ENCODE measurements at regions not wholly inside any gene's neighbourhood (a gene's known extent, or its start where the extent isn't known, plus 50 kb on each side); places are given as distances from the start of the nearest gene placed in this dataset.

- DNase-seq, result peak; percentile 84
Measured at GRCh38 chr2:17122887-17123501, 395.2 kb downstream of the RAD51AP2 start.

GRCh38 chr2:17115466-17115865, 402.8 kb downstream of the RAD51AP2 start:
- DNase-seq, result no peak

- DNase-seq, result no peak
Measured at GRCh38 chr2:17115042-17115441, 403.2 kb downstream of the RAD51AP2 start.

- DNase-seq, result no peak
Measured at GRCh38 chr2:17107871-17108270, 410.4 kb downstream of the RAD51AP2 start.

- DNase-seq, result no peak
Measured at GRCh38 chr2:17107151-17107550, 411.1 kb downstream of the RAD51AP2 start.

GRCh38 chr2:17106418-17106817, 411.8 kb downstream of the RAD51AP2 start:
- DNase-seq, result no peak

GRCh38 chr2:17104454-17104853, 413.8 kb downstream of the RAD51AP2 start:
- peak; percentile 25 for DNase-seq

- no peak for DNase-seq
Measured at GRCh38 chr2:17101596-17101995, 416.6 kb downstream of the RAD51AP2 start.

GRCh38 chr2:17101091-17101490, 417.1 kb downstream of the RAD51AP2 start:
- DNase-seq, result no peak

- DNase-seq, result no peak
Measured at GRCh38 chr2:17095340-17095739, 422.9 kb downstream of the RAD51AP2 start.

- no peak for DNase-seq
Measured at GRCh38 chr2:17093712-17094111, 424.5 kb downstream of the RAD51AP2 start.

- DNase-seq, result peak; percentile 17
Measured at GRCh38 chr2:17086990-17087389, 421.4 kb upstream of the CYRIA start.

GRCh38 chr2:17085546-17086202, 420.0 kb upstream of the CYRIA start:
- no peak for DNase-seq

GRCh38 chr2:17084877-17085276, 419.2 kb upstream of the CYRIA start:
- peak; percentile 29 for DNase-seq

GRCh38 chr2:17083902-17084301, 418.3 kb upstream of the CYRIA start:
- DNase-seq, result no peak

- DNase-seq, result no peak
Measured at GRCh38 chr2:17079262-17079661, 413.6 kb upstream of the CYRIA start.

GRCh38 chr2:17076533-17076932, 410.9 kb upstream of the CYRIA start:
- DNase-seq, result no peak

- no peak for DNase-seq
Measured at GRCh38 chr2:17070711-17071110, 405.1 kb upstream of the CYRIA start.

GRCh38 chr2:17069564-17069963, 403.9 kb upstream of the CYRIA start:
- no peak for DNase-seq

- no peak for DNase-seq
Measured at GRCh38 chr2:17068021-17068420, 402.4 kb upstream of the CYRIA start.

- no peak for DNase-seq
Measured at GRCh38 chr2:17065536-17065935, 399.9 kb upstream of the CYRIA start.

GRCh38 chr2:17061028-17061427, 395.4 kb upstream of the CYRIA start:
- DNase-seq, result no peak

GRCh38 chr2:17059458-17059857, 393.8 kb upstream of the CYRIA start:
- peak; percentile 6 for DNase-seq

GRCh38 chr2:17058772-17059402, 393.3 kb upstream of the CYRIA start:
- no peak for DNase-seq

All from hematopoietic multipotent progenitor cell treated with erythropoietin and hydrocortisone succinate and interleukin-3 and kit ligand, for 4 days (in vitro differentiated cells).